Activated CD4-positive, alpha-beta memory T cell treated with anti-CD3 and anti-CD28 coated beads for 36 hours (primary cell): ENCODE measurements at regions not wholly inside any gene's neighbourhood (a gene's known extent, or its start where the extent isn't known, plus 50 kb on each side); places are given as distances from the start of the nearest gene placed in this dataset.

Experiments used
- CTCF ChIA-PET: fragments of 350-600 bp; sonication (Branson Sonifier 250); formaldehyde crosslinking; loops from one replicate; lab custom pipeline; 2021; ENCODE audit warnings: antibody characterized with exemption, inconsistent platforms; lab: Charles Lee
- POLR2A ChIA-PET: fragments of 350-600 bp; sonication (Branson Sonifier 250); formaldehyde crosslinking; loops from one replicate; lab custom pipeline; 2021; ENCODE audit warnings: antibody characterized with exemption; lab: Charles Lee
- DNase-seq: peaks from one replicate; pipeline ENCODE4 v3.0.0-alpha.2; 2020
- H3K27ac Mint-ChIP-seq: one replicate; pipeline ENCODE4 v1.8.0; 2021; ENCODE audit warnings: mixed read lengths
- H3K27me3 Mint-ChIP-seq: one replicate; pipeline ENCODE4 v1.8.0; 2021; ENCODE audit warnings: mixed read lengths
- H3K36me3 Mint-ChIP-seq: one replicate; pipeline ENCODE4 v1.8.0; 2021; ENCODE audit warnings: mixed read lengths
- H3K4me1 Mint-ChIP-seq: one replicate; pipeline ENCODE4 v1.8.0; 2021; ENCODE audit warnings: low read depth, mixed read lengths
- H3K4me3 Mint-ChIP-seq: one replicate; pipeline ENCODE4 v1.8.0; 2021; ENCODE audit warnings: mild to moderate bottlenecking, mixed read lengths
- H3K9me3 Mint-ChIP-seq: one replicate; pipeline ENCODE4 v1.8.0; 2021; ENCODE audit warnings: mixed read lengths
- intact Hi-C: fragments of 100-400 bp; cut with micrococcal nuclease; formaldehyde crosslinking; loops from one replicate; pipeline ENCODE4 v1.15.1; 2023

GRCh38 chr5:40080191-40080590 is 599.5 kb upstream of the PTGER4 start:
- intact Hi-C loops: no loop called here
- no peaks in the 10 kb centered on the region for H3K4me1 Mint-ChIP-seq
- ChIA-PET CTCF (no interaction called here), POLR2A (no interaction called here)
- no peaks in the 10 kb centered on the region for H3K27me3 Mint-ChIP-seq
- no peak overlapping the region for H3K4me3 Mint-ChIP-seq
- DNase-seq: no peak
- no peaks in the 10 kb centered on the region for H3K9me3 Mint-ChIP-seq
- H3K27ac Mint-ChIP-seq: no peak overlapping the region
- H3K36me3 Mint-ChIP-seq: no peaks in the 10 kb centered on the region

DNA sequence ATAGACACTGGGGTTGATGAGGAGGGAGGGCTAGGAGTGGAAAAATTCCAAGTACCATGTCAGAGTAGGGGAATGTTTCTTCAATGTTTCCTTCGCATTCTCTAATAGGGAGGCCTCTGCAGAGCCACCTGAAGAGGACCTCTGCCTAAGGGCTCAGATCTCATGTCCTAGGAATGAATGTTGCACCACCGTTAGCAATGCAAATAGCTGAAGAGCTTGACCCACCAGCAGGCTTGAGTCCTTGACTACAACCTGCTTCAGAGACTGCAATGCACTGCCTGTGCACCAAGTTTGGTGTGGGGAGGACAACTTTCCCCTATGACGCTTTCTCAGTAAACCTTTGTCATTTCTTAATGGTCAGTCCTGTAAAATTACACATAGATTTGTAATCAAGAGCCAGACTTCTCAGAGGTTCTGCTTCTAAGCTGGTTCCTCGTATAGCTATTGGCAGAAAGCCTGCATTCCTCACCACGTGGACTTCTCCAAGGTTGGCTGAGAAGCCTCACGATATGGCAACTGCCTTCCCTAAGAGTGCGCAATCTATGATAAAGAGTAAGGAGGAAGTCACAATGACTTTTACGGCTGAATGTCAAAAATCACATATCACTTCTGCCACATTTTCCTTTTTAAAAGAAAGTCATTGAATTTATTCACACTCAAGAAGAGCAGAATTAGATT is 600.7 kb upstream of the PTGER4 start:
- ChIA-PET CTCF (no interaction called here), POLR2A (no interaction called here)
- no peak for DNase-seq
- Mint-ChIP-seq H3K36me3 (no peaks in the 10 kb centered on the region), H3K27me3 (no peaks in the 10 kb centered on the region), H3K9me3 (no peaks in the 10 kb centered on the region), H3K4me3 (no peak overlapping the region), H3K27ac (no peak overlapping the region), H3K4me1 (no peaks in the 10 kb centered on the region)
- intact Hi-C loops: no loop called here

GRCh38 chr5:40074826-40075225 is 604.9 kb upstream of the PTGER4 start:
- ChIA-PET POLR2A (no interaction called here), CTCF (no interaction called here)
- H3K4me1 Mint-ChIP-seq: no peaks in the 10 kb centered on the region
- H3K27me3 Mint-ChIP-seq: no peaks in the 10 kb centered on the region
- intact Hi-C loops: no loop called here
- no peaks in the 10 kb centered on the region for H3K36me3 Mint-ChIP-seq
- no peak overlapping the region for H3K27ac Mint-ChIP-seq
- H3K9me3 Mint-ChIP-seq: no peaks in the 10 kb centered on the region
- DNase-seq: no peak
- H3K4me3 Mint-ChIP-seq: no peak overlapping the region

GRCh38 chr5:40073927-40074326 is 605.8 kb upstream of the PTGER4 start:
- POLR2A ChIA-PET: no interaction called here
- Mint-ChIP-seq H3K27ac (no peak overlapping the region), H3K4me1 (no peaks in the 10 kb centered on the region), H3K9me3 (no peaks in the 10 kb centered on the region), H3K36me3 (no peaks in the 10 kb centered on the region), H3K4me3 (no peak overlapping the region), H3K27me3 (no peaks in the 10 kb centered on the region)
- intact Hi-C loops: no loop called here
- no peak for DNase-seq
- CTCF ChIA-PET: no interaction called here

DNA sequence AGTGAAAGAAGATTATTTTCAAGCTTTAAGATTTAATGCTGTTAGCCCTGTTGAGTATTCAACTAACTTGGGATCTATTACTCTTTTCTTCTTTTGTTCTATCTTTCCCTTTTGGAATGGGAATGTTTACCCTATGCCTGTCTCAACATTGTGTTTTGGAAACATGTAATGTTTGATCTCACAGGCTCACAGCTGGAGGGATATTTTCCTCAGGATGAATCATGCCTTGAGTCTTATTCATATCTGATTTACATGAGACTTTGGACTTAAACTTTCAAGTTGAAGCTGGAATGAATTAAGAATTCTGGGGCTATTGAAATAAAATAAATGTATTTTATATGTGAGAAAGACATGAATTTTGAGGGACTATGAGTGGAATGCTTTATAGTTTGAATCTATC is 607.8 kb upstream of the PTGER4 start:
- ChIA-PET CTCF (no interaction called here), POLR2A (no interaction called here)
- no peaks in the 10 kb centered on the region for H3K36me3 Mint-ChIP-seq
- no peak overlapping the region for H3K4me3 Mint-ChIP-seq
- no peaks in the 10 kb centered on the region for H3K27me3 Mint-ChIP-seq
- DNase-seq: no peak
- H3K27ac Mint-ChIP-seq: no peak overlapping the region
- H3K9me3 Mint-ChIP-seq: no peaks in the 10 kb centered on the region
- H3K4me1 Mint-ChIP-seq: no peaks in the 10 kb centered on the region
- intact Hi-C loops: no loop called here

DNA sequence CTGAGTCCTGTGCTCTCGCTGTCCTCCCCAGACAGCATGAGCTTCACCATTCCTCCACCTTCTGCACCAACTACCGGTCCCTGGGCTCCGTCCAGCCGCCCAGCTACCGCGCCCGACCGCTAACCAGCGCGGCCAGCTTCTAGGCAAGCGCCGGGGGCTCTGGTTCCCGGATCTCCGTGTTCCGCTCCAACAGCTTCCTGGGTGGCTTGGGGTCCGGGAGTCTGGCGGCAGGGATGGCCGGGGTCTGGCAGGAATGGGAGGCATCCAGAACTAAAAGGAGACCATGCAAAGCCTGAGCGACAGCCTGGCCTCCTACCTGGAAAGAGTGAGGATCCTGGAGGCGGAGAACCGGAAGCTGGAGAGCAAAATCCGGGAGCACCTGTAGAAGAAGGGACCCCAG is 613.1 kb upstream of the PTGER4 start:
- no peaks in the 10 kb centered on the region for H3K27me3 Mint-ChIP-seq
- H3K4me3 Mint-ChIP-seq: no peak overlapping the region
- CTCF ChIA-PET: no interaction called here
- no peaks in the 10 kb centered on the region for H3K9me3 Mint-ChIP-seq
- POLR2A ChIA-PET: no interaction called here
- no peaks in the 10 kb centered on the region for H3K36me3 Mint-ChIP-seq
- no peaks in the 10 kb centered on the region for H3K4me1 Mint-ChIP-seq
- intact Hi-C loops: no loop called here
- no peak for DNase-seq
- H3K27ac Mint-ChIP-seq: no peak overlapping the region

- Mint-ChIP-seq H3K9me3 (no peaks in the 10 kb centered on the region), H3K36me3 (no peaks in the 10 kb centered on the region), H3K4me1 (no peaks in the 10 kb centered on the region), H3K27me3 (no peaks in the 10 kb centered on the region), H3K27ac (no peak overlapping the region), H3K4me3 (no peak overlapping the region)
- intact Hi-C loops: no loop called here
- ChIA-PET CTCF (no interaction called here), POLR2A (no interaction called here)
- no peak for DNase-seq
Observed at GRCh38 chr5:40052808-40053207, 626.9 kb upstream of the PTGER4 start.

DNA sequence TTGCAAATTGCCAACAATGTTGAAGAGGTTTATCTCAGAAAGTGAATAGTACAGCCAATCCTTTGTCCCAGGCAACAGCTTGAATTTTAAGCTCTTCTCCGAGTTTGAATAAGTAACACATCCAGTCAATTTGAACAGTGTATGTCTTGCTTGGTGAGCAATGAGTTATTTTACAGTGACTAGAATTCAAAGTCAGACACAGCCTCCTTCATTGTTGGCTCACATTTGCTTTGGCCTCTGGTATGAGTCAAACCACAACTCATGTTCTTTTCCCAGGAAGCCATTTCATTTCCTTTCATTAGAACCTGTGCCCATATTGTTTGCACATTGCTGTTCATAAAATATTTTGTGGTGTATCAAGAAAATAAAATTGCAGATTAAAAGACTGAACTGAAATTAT is 622.0 kb upstream of the DAB2 start:
- Mint-ChIP-seq H3K9me3 (no peaks in the 10 kb centered on the region), H3K27ac (no peak overlapping the region), H3K4me3 (no peak overlapping the region), H3K27me3 (no peaks in the 10 kb centered on the region), H3K36me3 (no peaks in the 10 kb centered on the region), H3K4me1 (peaks cover 9% of the 10 kb centered on the region)
- intact Hi-C loops: no loop called here
- ChIA-PET CTCF (no interaction called here), POLR2A (no interaction called here)
- DNase-seq: no peak

DNA sequence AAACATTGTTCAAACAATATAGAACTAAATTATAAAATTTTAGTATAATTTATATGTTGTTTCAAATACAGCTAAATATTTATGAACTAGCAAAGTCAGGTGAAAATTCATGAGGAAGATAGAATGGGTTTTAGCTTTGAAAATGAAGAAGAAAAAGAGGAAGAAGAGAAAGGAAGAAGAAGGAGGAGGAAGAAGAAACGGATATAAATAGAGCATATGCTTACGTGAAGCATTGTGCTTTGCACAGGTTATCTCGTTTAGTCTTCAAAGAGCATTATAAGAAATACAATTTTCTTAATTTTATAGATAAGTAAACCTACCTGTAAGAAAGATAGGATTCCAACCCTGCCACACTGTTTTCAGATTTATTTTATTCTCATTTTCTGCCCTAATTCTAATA is 620.6 kb upstream of the DAB2 start:
- Mint-ChIP-seq H3K27ac (no peak overlapping the region), H3K4me3 (no peak overlapping the region), H3K27me3 (no peaks in the 10 kb centered on the region), H3K36me3 (no peaks in the 10 kb centered on the region), H3K9me3 (no peaks in the 10 kb centered on the region), H3K4me1 (peaks cover 9% of the 10 kb centered on the region)
- no peak for DNase-seq
- intact Hi-C loops: no loop called here
- POLR2A ChIA-PET: no interaction called here
- CTCF ChIA-PET: no interaction called here

GRCh38 chr5:40043916-40044315 is 619.1 kb upstream of the DAB2 start:
- H3K4me1 Mint-ChIP-seq: peaks cover 9% of the 10 kb centered on the region
- H3K27ac Mint-ChIP-seq: no peak overlapping the region
- no peaks in the 10 kb centered on the region for H3K9me3 Mint-ChIP-seq
- ChIA-PET CTCF (no interaction called here), POLR2A (no interaction called here)
- intact Hi-C loops: no loop called here
- no peaks in the 10 kb centered on the region for H3K27me3 Mint-ChIP-seq
- no peak overlapping the region for H3K4me3 Mint-ChIP-seq
- no peak for DNase-seq
- H3K36me3 Mint-ChIP-seq: no peaks in the 10 kb centered on the region

DNA sequence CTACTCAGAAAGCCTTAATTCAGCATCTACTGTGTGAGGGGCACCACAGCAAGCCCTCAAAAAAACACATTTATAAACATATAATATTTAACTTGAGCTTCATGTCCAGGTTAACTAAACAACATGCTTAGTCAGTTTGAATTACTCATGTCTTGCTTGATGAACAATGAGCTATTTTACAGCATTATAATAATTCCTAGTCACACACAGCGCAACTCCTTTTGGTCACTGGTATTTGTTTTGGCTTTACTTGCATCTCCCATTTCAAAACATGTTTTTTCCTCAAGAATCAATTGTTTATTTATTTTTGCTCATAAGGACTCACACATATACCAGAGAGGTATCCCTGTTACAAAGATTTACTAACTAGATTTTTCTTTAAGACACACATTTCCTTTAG is 616.7 kb upstream of the DAB2 start:
- intact Hi-C loops: no loop called here
- Mint-ChIP-seq H3K36me3 (no peaks in the 10 kb centered on the region), H3K27me3 (no peaks in the 10 kb centered on the region), H3K9me3 (no peaks in the 10 kb centered on the region), H3K4me1 (peaks cover 3% of the 10 kb centered on the region), H3K27ac (no peak overlapping the region), H3K4me3 (no peak overlapping the region)
- DNase-seq: no peak
- ChIA-PET CTCF (no interaction called here), POLR2A (no interaction called here)

DNA sequence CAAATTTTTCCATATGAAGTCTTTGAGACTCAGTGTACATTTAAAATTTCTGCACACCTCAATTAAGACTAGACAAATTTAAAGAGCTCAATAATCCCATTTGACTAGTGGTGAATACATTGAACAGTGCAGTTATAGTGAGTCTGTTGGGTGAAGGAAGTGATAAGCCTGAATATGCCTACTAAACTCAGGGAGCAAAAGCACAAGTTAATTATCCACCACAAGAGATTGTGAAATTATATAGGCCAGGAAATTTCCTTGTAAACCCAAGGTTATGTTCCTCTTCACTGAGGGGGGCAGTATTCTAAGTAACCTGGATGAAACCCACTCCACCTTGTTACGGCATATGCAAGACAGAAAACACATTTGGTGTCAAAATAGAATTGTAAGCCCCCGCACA is 612.9 kb upstream of the DAB2 start:
- Mint-ChIP-seq H3K4me3 (no peak overlapping the region), H3K4me1 (peaks cover 7% of the 10 kb centered on the region), H3K9me3 (no peaks in the 10 kb centered on the region), H3K27me3 (no peaks in the 10 kb centered on the region), H3K36me3 (no peaks in the 10 kb centered on the region), H3K27ac (no peak overlapping the region)
- CTCF ChIA-PET: interaction anchor here (0.6 kb wide), 1 partner anchor 77 kb away, joined by 3 read pairs; no protein-coding TSS in a partner anchor
- POLR2A ChIA-PET: no interaction called here
- no peak for DNase-seq
- intact Hi-C loops: no loop called here

- ChIA-PET POLR2A (no interaction called here), CTCF (interaction anchor here (1.7 kb wide), 1 partner anchor 14 kb away, joined by 4 read pairs; no protein-coding TSS in a partner anchor)
- no peak overlapping the region for H3K27ac Mint-ChIP-seq
- intact Hi-C loops: no loop called here
- no peak overlapping the region for H3K4me3 Mint-ChIP-seq
- peaks cover 10% of the 10 kb centered on the region for H3K4me1 Mint-ChIP-seq
- no peaks in the 10 kb centered on the region for H3K27me3 Mint-ChIP-seq
- no peaks in the 10 kb centered on the region for H3K36me3 Mint-ChIP-seq
- H3K9me3 Mint-ChIP-seq: no peaks in the 10 kb centered on the region
- no peak for DNase-seq
Observed at GRCh38 chr5:40034441-40034840, 609.7 kb upstream of the DAB2 start.
